SU-DHL-6 (cell line): ENCODE measurements at regions not wholly inside any gene's neighbourhood (a gene's known extent, or its start where the extent isn't known, plus 50 kb on each side); places are given as distances from the start of the nearest gene placed in this dataset.

ENCODE experiments used
- CTCF ChIP-seq: fragments of 200-600 bp; sonication (generic); IDR thresholded peaks from one replicate; pipeline ENCODE4 v1.5.1; 2017; ENCODE audit warnings: antibody characterized with exemption, mild to moderate bottlenecking, low read length, moderate library complexity; ENCODE audit not compliant: insufficient read depth, poor library complexity, severe bottlenecking
- EZH2phosphoT487 ChIP-seq: fragments of 200-600 bp; sonication (generic), shearing (Covaris generic); conservative IDR thresholded peaks from 2 replicates; pipeline ENCODE4 v1.6.1; 2018; ENCODE audit warnings: mild to moderate bottlenecking, antibody characterized with exemption, low read length, moderate library complexity, mixed read lengths

- TF ChIP-seq EZH2phosphoT487 (no peak), CTCF (no peak)
Observed at GRCh38 chr2:234136461-234136860, 86.0 kb downstream of the SPP2 start.
